Neural progenitor cell (in vitro differentiated cells): ENCODE measurements at regions not wholly inside any gene's neighbourhood (a gene's known extent, or its start where the extent isn't known, plus 50 kb on each side); places are given as distances from the start of the nearest gene placed in this dataset.

Experiments used
- CTCF ChIP-seq: fragments of 200-600 bp; sonication (generic); IDR thresholded peaks from 2 replicates; pipeline ENCODE4 v1.5.1; 2017; ENCODE audit warnings: antibody characterized with exemption, mild to moderate bottlenecking
- EZH2 ChIP-seq: fragments of 200-600 bp; sonication (generic); IDR thresholded peaks from 2 replicates; pipeline ENCODE4 v1.6.1; 2017; ENCODE audit warnings: antibody characterized with exemption, mild to moderate bottlenecking, moderate library complexity

DNA sequence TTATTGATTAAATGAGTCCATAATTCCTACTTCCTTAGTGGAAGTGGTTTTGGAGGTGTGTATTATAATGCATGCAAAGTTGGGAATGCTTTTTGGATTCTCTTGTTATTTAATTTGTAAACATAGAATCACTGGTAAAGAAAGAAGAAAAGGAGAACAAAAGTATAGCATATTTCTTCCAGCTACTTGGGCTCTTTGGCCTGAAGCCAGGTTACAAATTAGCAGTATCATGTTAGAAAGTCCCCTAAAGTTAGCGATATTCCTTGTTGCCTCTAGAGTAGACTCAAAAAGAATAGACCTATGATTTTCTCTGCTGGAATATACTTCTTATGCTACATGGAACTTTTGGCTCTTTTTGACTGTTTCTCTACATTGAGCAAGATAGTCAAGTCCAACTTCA is 60.6 kb upstream of the CD28 start:
- TF ChIP-seq CTCF (no peak), EZH2 (no peak)
